ENCODE measurements at regions not wholly inside any gene's neighbourhood (a gene's known extent, or its start where the extent isn't known, plus 50 kb on each side); places are given as distances from the start of the nearest gene placed in this dataset.

DNA sequence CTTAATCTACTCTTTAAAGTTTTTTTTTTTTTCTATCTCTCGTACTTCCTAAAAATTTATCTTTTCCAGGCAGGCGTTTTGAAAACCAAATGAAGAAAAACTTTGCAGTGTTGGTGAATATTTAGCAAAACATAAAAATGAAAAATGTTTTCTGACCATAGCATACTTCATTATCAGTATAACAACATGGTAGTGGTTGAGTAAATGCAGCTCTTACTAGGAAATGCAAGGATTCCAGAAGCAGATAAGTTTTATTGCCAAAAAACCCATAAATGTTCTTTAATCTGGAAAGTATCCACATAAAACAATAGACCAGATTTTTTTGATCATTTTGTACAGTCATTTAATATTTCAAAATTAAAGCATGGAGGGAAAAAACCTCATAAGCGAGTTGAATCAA is 136.9 kb upstream of the GUCY1A1 start:
- no TSS peak for BruUV-seq (replicated peaks)
- TF ChIP-seq, protein P1, sequence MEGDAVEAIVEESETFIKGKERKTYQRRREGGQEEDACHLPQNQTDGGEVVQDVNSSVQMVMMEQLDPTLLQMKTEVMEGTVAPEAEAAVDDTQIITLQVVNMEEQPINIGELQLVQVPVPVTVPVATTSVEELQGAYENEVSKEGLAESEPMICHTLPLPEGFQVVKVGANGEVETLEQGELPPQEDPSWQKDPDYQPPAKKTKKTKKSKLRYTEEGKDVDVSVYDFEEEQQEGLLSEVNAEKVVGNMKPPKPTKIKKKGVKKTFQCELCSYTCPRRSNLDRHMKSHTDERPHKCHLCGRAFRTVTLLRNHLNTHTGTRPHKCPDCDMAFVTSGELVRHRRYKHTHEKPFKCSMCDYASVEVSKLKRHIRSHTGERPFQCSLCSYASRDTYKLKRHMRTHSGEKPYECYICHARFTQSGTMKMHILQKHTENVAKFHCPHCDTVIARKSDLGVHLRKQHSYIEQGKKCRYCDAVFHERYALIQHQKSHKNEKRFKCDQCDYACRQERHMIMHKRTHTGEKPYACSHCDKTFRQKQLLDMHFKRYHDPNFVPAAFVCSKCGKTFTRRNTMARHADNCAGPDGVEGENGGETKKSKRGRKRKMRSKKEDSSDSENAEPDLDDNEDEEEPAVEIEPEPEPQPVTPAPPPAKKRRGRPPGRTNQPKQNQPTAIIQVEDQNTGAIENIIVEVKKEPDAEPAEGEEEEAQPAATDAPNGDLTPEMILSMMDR (conservative IDR thresholded peaks at IDR 0.05; ENCODE audit: low read length): no peak
- TF ChIP-seq EZH2phosphoT487 (IDR thresholded peaks at IDR 0.05; ENCODE audit: borderline replicate concordance, low read depth, low read length): no peak
- POLR2A ChIA-PET: no interaction called here
- Histone ChIP-seq H3K36me3 (ENCODE audit: insufficient read depth, low read length) (no peaks in the 10 kb centered on the region), H3K27ac (ENCODE audit: low read depth, low read length, poor library complexity, severe bottlenecking) (no peak overlapping the region), H3K4me3 (ENCODE audit: low read depth, low read length, poor library complexity, severe bottlenecking) (no peak overlapping the region), H2AFZ (ENCODE audit: low read length) (no peak overlapping the region), H3K4me1 (ENCODE audit: insufficient read depth, low read length, poor library complexity, severe bottlenecking) (no peaks in the 10 kb centered on the region), H4K20me1 (ENCODE audit: insufficient read depth, low read length) (no peaks in the 10 kb centered on the region), H3K9me2 (ENCODE audit: insufficient read depth, low read length) (no peaks in the 10 kb centered on the region), H3K9me3 (ENCODE audit: low read length) (no peaks in the 10 kb centered on the region), H3K79me2 (ENCODE audit: insufficient read depth, low read depth, low read length) (no peaks in the 10 kb centered on the region), H3K4me2 (ENCODE audit: low read length) (no peak overlapping the region)
- DNase-seq (ENCODE audit: low spot score): no peak
- CTCF ChIA-PET (ENCODE audit: unreplicated experiment): no interaction called here
- intact Hi-C loops (cut with micrococcal nuclease; ENCODE audit: unreplicated experiment): no loop called here

- intact Hi-C loops (cut with micrococcal nuclease; ENCODE audit: unreplicated experiment): no loop called here
- Histone ChIP-seq H3K9me2 (ENCODE audit: insufficient read depth, low read length) (no peaks in the 10 kb centered on the region), H3K4me3 (ENCODE audit: low read depth, low read length, poor library complexity, severe bottlenecking) (no peak overlapping the region), H2AFZ (ENCODE audit: low read length) (no peak overlapping the region), H3K27ac (ENCODE audit: low read depth, low read length, poor library complexity, severe bottlenecking) (no peak overlapping the region), H3K4me2 (ENCODE audit: low read length) (no peak overlapping the region), H3K4me1 (ENCODE audit: insufficient read depth, low read length, poor library complexity, severe bottlenecking) (no peaks in the 10 kb centered on the region), H3K9me3 (ENCODE audit: low read length) (no peaks in the 10 kb centered on the region), H3K36me3 (ENCODE audit: insufficient read depth, low read length) (no peaks in the 10 kb centered on the region), H4K20me1 (ENCODE audit: insufficient read depth, low read length) (no peaks in the 10 kb centered on the region), H3K79me2 (ENCODE audit: insufficient read depth, low read depth, low read length) (no peaks in the 10 kb centered on the region)
- TF ChIP-seq EZH2phosphoT487 (IDR thresholded peaks at IDR 0.05; ENCODE audit: borderline replicate concordance, low read depth, low read length): no peak
- TF ChIP-seq, protein P1 (conservative IDR thresholded peaks at IDR 0.05; ENCODE audit: low read length): peak; percentile 45
- CTCF ChIA-PET (ENCODE audit: unreplicated experiment): no interaction called here
- DNase-seq (ENCODE audit: low spot score): no peak
- POLR2A ChIA-PET: no interaction called here
- no TSS peak for BruUV-seq (replicated peaks)
Measured at GRCh38 chr4:155529272-155529671, 137.4 kb upstream of the GUCY1A1 start.

DNA sequence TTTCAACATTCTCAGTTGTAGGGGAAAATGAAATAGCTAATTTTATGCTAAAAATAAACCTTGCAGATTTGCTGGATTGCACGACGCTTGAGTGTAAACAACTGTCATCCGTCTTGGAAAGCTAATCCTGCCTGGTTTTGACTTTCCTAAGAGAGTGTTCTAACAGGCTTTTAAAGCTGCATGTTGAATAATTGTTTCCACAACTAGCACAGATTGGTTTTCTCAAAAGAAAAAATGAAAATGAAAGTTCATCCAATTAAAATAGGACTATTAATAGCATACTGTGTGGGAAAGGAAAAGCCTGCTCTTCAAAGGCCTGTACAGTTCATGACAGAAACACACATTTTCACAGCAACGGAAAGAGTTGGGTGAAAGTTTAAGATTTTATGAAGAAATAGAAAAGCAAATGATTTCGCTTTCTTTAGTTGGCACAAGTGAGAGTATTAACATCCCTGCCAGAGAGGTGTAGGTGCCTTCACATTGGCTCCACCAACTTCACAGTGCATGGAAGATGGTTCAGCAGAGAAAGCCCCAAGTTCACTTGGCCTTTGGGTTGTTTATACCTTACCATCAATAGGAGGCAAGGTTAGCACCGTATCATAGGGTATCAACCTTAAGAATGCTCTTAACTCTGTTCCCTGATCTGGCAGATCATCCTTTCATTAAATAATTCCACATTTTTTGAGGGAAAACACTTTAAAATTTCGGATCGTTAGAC is 140.0 kb upstream of the GUCY1A1 start:
- Histone ChIP-seq H3K79me2 (ENCODE audit: insufficient read depth, low read depth, low read length) (no peaks in the 10 kb centered on the region), H3K9me3 (ENCODE audit: low read length) (no peaks in the 10 kb centered on the region), H3K4me2 (ENCODE audit: low read length) (no peak overlapping the region), H4K20me1 (ENCODE audit: insufficient read depth, low read length) (no peaks in the 10 kb centered on the region), H3K9me2 (ENCODE audit: insufficient read depth, low read length) (no peaks in the 10 kb centered on the region), H3K36me3 (ENCODE audit: insufficient read depth, low read length) (no peaks in the 10 kb centered on the region), H2AFZ (ENCODE audit: low read length) (no peak overlapping the region), H3K4me3 (ENCODE audit: low read depth, low read length, poor library complexity, severe bottlenecking) (no peak overlapping the region), H3K4me1 (ENCODE audit: insufficient read depth, low read length, poor library complexity, severe bottlenecking) (no peaks in the 10 kb centered on the region), H3K27ac (ENCODE audit: low read depth, low read length, poor library complexity, severe bottlenecking) (no peak overlapping the region)
- BruUV-seq (replicated peaks): no TSS peak
- intact Hi-C loops (cut with micrococcal nuclease; ENCODE audit: unreplicated experiment): no loop called here
- ChIA-PET POLR2A (interaction anchor here (0.5 kb wide), 1 partner anchor 11 kb away, joined by 3 read pairs; no protein-coding TSS in a partner anchor), CTCF (ENCODE audit: unreplicated experiment) (no interaction called here)
- TF ChIP-seq EZH2phosphoT487 (IDR thresholded peaks at IDR 0.05; ENCODE audit: borderline replicate concordance, low read depth, low read length): no peak
- TF ChIP-seq, protein P1 (conservative IDR thresholded peaks at IDR 0.05; ENCODE audit: low read length): no peak
- DNase-seq (ENCODE audit: low spot score): no peak

Data from OCI-LY7 (cell line).